GM12878 (cell line): ENCODE measurements at regions not wholly inside any gene's neighbourhood (a gene's known extent, or its start where the extent isn't known, plus 50 kb on each side); places are given as distances from the start of the nearest gene placed in this dataset.

Experiments used
- BRCA1 ChIP-seq: IDR thresholded peaks from 2 replicates; pipeline ENCODE4 v1.6.1; 2011; ENCODE audit warnings: low read depth, low read length, improper control_type of control experiment
- CREB1 ChIP-seq: IDR thresholded peaks from 2 replicates; pipeline ENCODE4 v1.6.1; 2012; ENCODE audit warnings: low read depth, mild to moderate bottlenecking, inconsistent platforms
- EZH2 ChIP-seq: IDR thresholded peaks from 2 replicates; pipeline ENCODE4 v1.6.1; 2012; ENCODE audit warnings: low read depth, mild to moderate bottlenecking, control low read depth, inconsistent platforms, low read length, borderline replicate concordance; ENCODE audit not compliant: control insufficient read depth
- JUNB ChIP-seq: IDR thresholded peaks from 2 replicates; pipeline ENCODE4 v1.6.1; 2016; ENCODE audit warnings: antibody characterized with exemption, mild to moderate bottlenecking
- MXI1 ChIP-seq: fragments of 150-350 bp; IDR thresholded peaks from 2 replicates; pipeline ENCODE4 v1.6.1; 2011; ENCODE audit warnings: low read depth, mild to moderate bottlenecking, inconsistent platforms, low read length, improper control_type of control experiment
- NFIC ChIP-seq: IDR thresholded peaks from 2 replicates; pipeline ENCODE4 v1.6.1; 2012; ENCODE audit warnings: low read depth, mild to moderate bottlenecking, inconsistent platforms, low read length, moderate library complexity
- PML ChIP-seq: IDR thresholded peaks from 2 replicates; pipeline ENCODE4 v1.6.1; 2012; ENCODE audit warnings: low read length, inconsistent platforms
- SIN3A ChIP-seq: IDR thresholded peaks from 2 replicates; pipeline ENCODE4 v1.6.1; 2012; ENCODE audit warnings: low read depth, low read length, improper control_type of control experiment
- YY1 ChIP-seq: IDR thresholded peaks from 2 replicates; pipeline ENCODE4 v1.6.1; 2011; ENCODE audit warnings: low read depth, mild to moderate bottlenecking, low read length
- ZNF274 ChIP-seq: IDR thresholded peaks from one replicate; pipeline ENCODE4 v1.8.0; 2011; ENCODE audit not compliant: insufficient read length, insufficient read depth
- TF ChIP-seq, protein P1 (sequence below): fragments of 450-650 bp; IDR thresholded peaks from 2 replicates; pipeline ENCODE4 v1.6.1; 2018; ENCODE audit warnings: mild to moderate bottlenecking, low read depth, moderate library complexity; ENCODE audit not compliant: partially characterized antibody
- TF ChIP-seq, protein P2 (sequence below), 3 experiments: IDR thresholded peaks in 2 of 3; conservative IDR thresholded peaks in 1 of 3; 2 replicates each; pipeline ENCODE4 v1.5.1; 2011; ENCODE audit warnings: low read depth in 3 of 3, low read length in 3 of 3, mild to moderate bottlenecking in 3 of 3, control low read depth in 2 of 3, moderate library complexity in 2 of 3, inconsistent platforms in 1 of 3, mixed read lengths in 1 of 3; ENCODE audit not compliant: control insufficient read depth in 2 of 3, insufficient read depth in 1 of 3; ENCODE audit errors: extremely low read depth in 1 of 3
- TF ChIP-seq, protein P3 (sequence below): fragments of 450-650 bp; IDR thresholded peaks from 2 replicates; pipeline ENCODE4 v1.6.1; 2017; ENCODE audit warnings: mild to moderate bottlenecking

- TF ChIP-seq, protein P1, sequence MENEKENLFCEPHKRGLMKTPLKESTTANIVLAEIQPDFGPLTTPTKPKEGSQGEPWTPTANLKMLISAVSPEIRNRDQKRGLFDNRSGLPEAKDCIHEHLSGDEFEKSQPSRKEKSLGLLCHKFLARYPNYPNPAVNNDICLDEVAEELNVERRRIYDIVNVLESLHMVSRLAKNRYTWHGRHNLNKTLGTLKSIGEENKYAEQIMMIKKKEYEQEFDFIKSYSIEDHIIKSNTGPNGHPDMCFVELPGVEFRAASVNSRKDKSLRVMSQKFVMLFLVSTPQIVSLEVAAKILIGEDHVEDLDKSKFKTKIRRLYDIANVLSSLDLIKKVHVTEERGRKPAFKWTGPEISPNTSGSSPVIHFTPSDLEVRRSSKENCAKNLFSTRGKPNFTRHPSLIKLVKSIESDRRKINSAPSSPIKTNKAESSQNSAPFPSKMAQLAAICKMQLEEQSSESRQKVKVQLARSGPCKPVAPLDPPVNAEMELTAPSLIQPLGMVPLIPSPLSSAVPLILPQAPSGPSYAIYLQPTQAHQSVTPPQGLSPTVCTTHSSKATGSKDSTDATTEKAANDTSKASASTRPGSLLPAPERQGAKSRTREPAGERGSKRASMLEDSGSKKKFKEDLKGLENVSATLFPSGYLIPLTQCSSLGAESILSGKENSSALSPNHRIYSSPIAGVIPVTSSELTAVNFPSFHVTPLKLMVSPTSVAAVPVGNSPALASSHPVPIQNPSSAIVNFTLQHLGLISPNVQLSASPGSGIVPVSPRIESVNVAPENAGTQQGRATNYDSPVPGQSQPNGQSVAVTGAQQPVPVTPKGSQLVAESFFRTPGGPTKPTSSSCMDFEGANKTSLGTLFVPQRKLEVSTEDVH = no peak
- TF ChIP-seq CREB1 (no peak), MXI1 (no peak), PML (no peak), NFIC (no peak), EZH2 (no peak), YY1 (no peak), SIN3A (no peak), BRCA1 (no peak), JUNB (no peak), ZNF274 (no peak)
- TF ChIP-seq, protein P2, sequence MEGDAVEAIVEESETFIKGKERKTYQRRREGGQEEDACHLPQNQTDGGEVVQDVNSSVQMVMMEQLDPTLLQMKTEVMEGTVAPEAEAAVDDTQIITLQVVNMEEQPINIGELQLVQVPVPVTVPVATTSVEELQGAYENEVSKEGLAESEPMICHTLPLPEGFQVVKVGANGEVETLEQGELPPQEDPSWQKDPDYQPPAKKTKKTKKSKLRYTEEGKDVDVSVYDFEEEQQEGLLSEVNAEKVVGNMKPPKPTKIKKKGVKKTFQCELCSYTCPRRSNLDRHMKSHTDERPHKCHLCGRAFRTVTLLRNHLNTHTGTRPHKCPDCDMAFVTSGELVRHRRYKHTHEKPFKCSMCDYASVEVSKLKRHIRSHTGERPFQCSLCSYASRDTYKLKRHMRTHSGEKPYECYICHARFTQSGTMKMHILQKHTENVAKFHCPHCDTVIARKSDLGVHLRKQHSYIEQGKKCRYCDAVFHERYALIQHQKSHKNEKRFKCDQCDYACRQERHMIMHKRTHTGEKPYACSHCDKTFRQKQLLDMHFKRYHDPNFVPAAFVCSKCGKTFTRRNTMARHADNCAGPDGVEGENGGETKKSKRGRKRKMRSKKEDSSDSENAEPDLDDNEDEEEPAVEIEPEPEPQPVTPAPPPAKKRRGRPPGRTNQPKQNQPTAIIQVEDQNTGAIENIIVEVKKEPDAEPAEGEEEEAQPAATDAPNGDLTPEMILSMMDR (IDR thresholded peaks at IDR 0.05 in 2 of 3, conservative IDR thresholded peaks at IDR 0.05 in 1 of 3; ENCODE audit: control insufficient read depth in 2 of 3, extremely low read depth in 1 of 3, insufficient read depth in 1 of 3, low read depth in 3 of 3, low read length in 3 of 3) = no peak
- TF ChIP-seq, protein P3, sequence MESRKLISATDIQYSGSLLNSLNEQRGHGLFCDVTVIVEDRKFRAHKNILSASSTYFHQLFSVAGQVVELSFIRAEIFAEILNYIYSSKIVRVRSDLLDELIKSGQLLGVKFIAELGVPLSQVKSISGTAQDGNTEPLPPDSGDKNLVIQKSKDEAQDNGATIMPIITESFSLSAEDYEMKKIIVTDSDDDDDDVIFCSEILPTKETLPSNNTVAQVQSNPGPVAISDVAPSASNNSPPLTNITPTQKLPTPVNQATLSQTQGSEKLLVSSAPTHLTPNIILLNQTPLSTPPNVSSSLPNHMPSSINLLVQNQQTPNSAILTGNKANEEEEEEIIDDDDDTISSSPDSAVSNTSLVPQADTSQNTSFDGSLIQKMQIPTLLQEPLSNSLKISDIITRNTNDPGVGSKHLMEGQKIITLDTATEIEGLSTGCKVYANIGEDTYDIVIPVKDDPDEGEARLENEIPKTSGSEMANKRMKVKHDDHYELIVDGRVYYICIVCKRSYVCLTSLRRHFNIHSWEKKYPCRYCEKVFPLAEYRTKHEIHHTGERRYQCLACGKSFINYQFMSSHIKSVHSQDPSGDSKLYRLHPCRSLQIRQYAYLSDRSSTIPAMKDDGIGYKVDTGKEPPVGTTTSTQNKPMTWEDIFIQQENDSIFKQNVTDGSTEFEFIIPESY = no peak
These were observed 75.6 kb downstream of the AKR1C4 start for GRCh38 chr10:5272065-5272803.
